ENCODE measurements at regions not wholly inside any gene's neighbourhood (a gene's known extent, or its start where the extent isn't known, plus 50 kb on each side); places are given as distances from the start of the nearest gene placed in this dataset.
A peak's percentile ranks its signal among the peaks of the same experiment; 100 is the strongest.
"Not testable (repeated sequence)": the region's sequence is repeated elsewhere in the genome, so short reads cannot be mapped to it uniquely, and the experiment has no call there.

- Histone ChIP-seq H3K36me3 (no peaks in the 10 kb centered on the region), H3K27ac (no peak overlapping the region), H3K27me3 (replicated peaks in 1 of 7) (no peaks in the 10 kb centered on the region), H3K4me1 (no peaks in the 10 kb centered on the region), H3K9me3 (peaks cover 0 to 92% (median 40%) of the 10 kb centered on the region in 8 donors), H3K4me3 (no peak overlapping the region)
- intact Hi-C loops (cut with DNase I; ENCODE audit: low total_unique reads) = no loop called here
- no peak for TF ChIP-seq POLR2AphosphoS5 (IDR thresholded peaks at IDR 0.05)
- TF ChIP-seq CTCF (IDR thresholded peaks at IDR 0.05 in 8 of 11, conservative IDR thresholded peaks at IDR 0.05 in 3 of 11) = no peak
- TF ChIP-seq POLR2A (IDR thresholded peaks at IDR 0.05) = no peak
- DNase-seq = no peak
- 72 to 79% (median 76%) methylated on average over 11 of the region's 11 CpGs for WGBS, 5 donors
These were observed 1119.8 kb downstream of the RPIA start for GRCh38 chr2:89811295-89811694.

- H3K36me3 ChIP-seq; H3K4me3 ChIP-seq; DNase-seq; intact Hi-C loops (cut with DNase I; ENCODE audit: low total_unique reads); H3K27me3 ChIP-seq (replicated peaks in 1 of 7); H3K4me1 ChIP-seq; H3K27ac ChIP-seq: not testable (repeated sequence)
- 73 to 83% (median 78%) methylated on average over 14 of the region's 14 CpGs for WGBS, 5 donors
- peak in 1 of 3 donors; percentile 16 for TF ChIP-seq POLR2A (IDR thresholded peaks at IDR 0.05)
- peaks cover 0 to 86% (median 34%) of the 10 kb centered on the region in 8 donors for H3K9me3 ChIP-seq
These were observed 1120.4 kb downstream of the RPIA start for GRCh38 chr2:89811910-89812309.

GRCh38 chr2:89814359-89814758 lies 1122.9 kb downstream of the RPIA start:
- H3K27ac ChIP-seq; intact Hi-C loops (cut with DNase I; ENCODE audit: low total_unique reads); H3K4me1 ChIP-seq; H3K4me3 ChIP-seq; H3K27me3 ChIP-seq (replicated peaks in 1 of 7); H3K36me3 ChIP-seq; DNase-seq: not testable (repeated sequence)
- 84 to 89% (median 86%) methylated on average over 16 of the region's 16 CpGs for WGBS, 5 donors
- H3K9me3 ChIP-seq = peaks cover 0 to 80% (median 22%) of the 10 kb centered on the region in 8 donors

GRCh38 chr2:89818873-89819272 lies 1127.4 kb downstream of the RPIA start:
- no peak for DNase-seq
- 82 to 87% (median 83%) methylated on average over 12 of the region's 12 CpGs for WGBS, 5 donors
- H3K9me3 ChIP-seq = peaks cover 0 to 89% (median 9%) of the 10 kb centered on the region in 8 donors

GRCh38 chr2:89819809-89820208 lies 1128.3 kb downstream of the RPIA start:
- intact Hi-C loops (cut with DNase I; ENCODE audit: low total_unique reads) = no loop called here
- no peaks in the 10 kb centered on the region for H3K4me1 ChIP-seq
- DNase-seq = no peak
- H3K4me3 ChIP-seq = no peak overlapping the region
- H3K36me3 ChIP-seq = no peaks in the 10 kb centered on the region
- H3K9me3 ChIP-seq = peaks cover 0 to 96% (median 4%) of the 10 kb centered on the region in 8 donors
- no peak overlapping the region for H3K27ac ChIP-seq
- TF ChIP-seq CTCF (IDR thresholded peaks at IDR 0.05 in 8 of 11, conservative IDR thresholded peaks at IDR 0.05 in 3 of 11) = no peak
- no peaks in the 10 kb centered on the region for H3K27me3 ChIP-seq (replicated peaks in 1 of 7)
- WGBS, 5 donors = 82 to 91% (median 86%) methylated on average over 2 of the region's 2 CpGs

More at GRCh38 chr2:89818873-89819272, 1127.4 kb downstream of the RPIA start:
- TF ChIP-seq CTCF (IDR thresholded peaks at IDR 0.05 in 8 of 11, conservative IDR thresholded peaks at IDR 0.05 in 3 of 11) (no peak), POLR2A (IDR thresholded peaks at IDR 0.05) (no peak), POLR2AphosphoS5 (IDR thresholded peaks at IDR 0.05) (no peak)
- intact Hi-C loops (cut with DNase I; ENCODE audit: low total_unique reads) = no loop called here
- no peaks in the 10 kb centered on the region for H3K36me3 ChIP-seq
- H3K27me3 ChIP-seq (replicated peaks in 1 of 7) = no peaks in the 10 kb centered on the region
- no peak overlapping the region for H3K27ac ChIP-seq
- H3K4me1 ChIP-seq = no peaks in the 10 kb centered on the region
- no peak overlapping the region for H3K4me3 ChIP-seq
